ENCODE measurements at regions not wholly inside any gene's neighbourhood (a gene's known extent, or its start where the extent isn't known, plus 50 kb on each side); places are given as distances from the start of the nearest gene placed in this dataset.

GRCh38 chr9:28155067-28155466 lies 581.8 kb upstream of the C9orf72 start:
- TF ChIP-seq CTCF (IDR thresholded peaks at IDR 0.05; ENCODE audit: partially characterized antibody, unreplicated experiment): no peak
- peaks cover 3% of the 10 kb centered on the region for H3K27me3 Mint-ChIP-seq (ENCODE audit: unreplicated experiment)
- no peak for DNase-seq
- no peak overlapping the region for H3K4me3 Mint-ChIP-seq (ENCODE audit: unreplicated experiment)
- peaks cover 10% of the 10 kb centered on the region for H3K9me3 Mint-ChIP-seq (ENCODE audit: unreplicated experiment)
- H3K4me1 Mint-ChIP-seq (ENCODE audit: low read depth, unreplicated experiment): no peaks in the 10 kb centered on the region
- H3K27ac Mint-ChIP-seq (ENCODE audit: unreplicated experiment): no peak overlapping the region
- H3K36me3 Mint-ChIP-seq (ENCODE audit: unreplicated experiment): peaks cover 5% of the 10 kb centered on the region

GRCh38 chr9:28155671-28156070 lies 582.4 kb upstream of the C9orf72 start:
- no peak overlapping the region for H3K27ac Mint-ChIP-seq (ENCODE audit: unreplicated experiment)
- no peaks in the 10 kb centered on the region for H3K27me3 Mint-ChIP-seq (ENCODE audit: unreplicated experiment)
- H3K36me3 Mint-ChIP-seq (ENCODE audit: unreplicated experiment): peaks cover 5% of the 10 kb centered on the region
- H3K4me3 Mint-ChIP-seq (ENCODE audit: unreplicated experiment): no peak overlapping the region
- peaks cover 5% of the 10 kb centered on the region for H3K9me3 Mint-ChIP-seq (ENCODE audit: unreplicated experiment)
- no peak for DNase-seq
- H3K4me1 Mint-ChIP-seq (ENCODE audit: low read depth, unreplicated experiment): no peaks in the 10 kb centered on the region
- no peak for TF ChIP-seq CTCF (IDR thresholded peaks at IDR 0.05; ENCODE audit: partially characterized antibody, unreplicated experiment)

DNA sequence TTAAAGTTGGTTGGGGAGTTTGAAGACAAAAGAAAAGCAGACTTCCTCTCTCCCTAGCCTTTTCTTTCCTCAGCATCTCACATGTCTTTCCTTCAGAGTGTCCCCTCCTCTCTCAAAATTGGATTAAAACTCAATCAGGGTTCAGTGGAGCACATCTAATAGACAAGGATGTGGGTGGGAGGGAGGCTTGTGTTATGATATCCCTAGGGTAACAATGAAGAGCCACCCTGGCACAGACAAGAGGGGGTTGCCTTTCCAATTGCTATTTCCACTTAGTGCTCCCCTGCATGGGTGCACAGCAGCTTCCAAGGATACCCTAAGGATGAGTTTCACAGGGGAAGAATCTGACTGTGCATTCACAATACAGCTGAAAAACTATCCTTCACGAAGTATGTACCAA lies 585.2 kb upstream of the C9orf72 start:
- Mint-ChIP-seq H3K27ac (ENCODE audit: unreplicated experiment) (no peak overlapping the region), H3K36me3 (ENCODE audit: unreplicated experiment) (peaks cover 5% of the 10 kb centered on the region), H3K4me3 (ENCODE audit: unreplicated experiment) (no peak overlapping the region), H3K27me3 (ENCODE audit: unreplicated experiment) (no peaks in the 10 kb centered on the region), H3K4me1 (ENCODE audit: low read depth, unreplicated experiment) (no peaks in the 10 kb centered on the region), H3K9me3 (ENCODE audit: unreplicated experiment) (peaks cover 3% of the 10 kb centered on the region)
- no peak for DNase-seq
- TF ChIP-seq CTCF (IDR thresholded peaks at IDR 0.05; ENCODE audit: partially characterized antibody, unreplicated experiment): no peak

DNA sequence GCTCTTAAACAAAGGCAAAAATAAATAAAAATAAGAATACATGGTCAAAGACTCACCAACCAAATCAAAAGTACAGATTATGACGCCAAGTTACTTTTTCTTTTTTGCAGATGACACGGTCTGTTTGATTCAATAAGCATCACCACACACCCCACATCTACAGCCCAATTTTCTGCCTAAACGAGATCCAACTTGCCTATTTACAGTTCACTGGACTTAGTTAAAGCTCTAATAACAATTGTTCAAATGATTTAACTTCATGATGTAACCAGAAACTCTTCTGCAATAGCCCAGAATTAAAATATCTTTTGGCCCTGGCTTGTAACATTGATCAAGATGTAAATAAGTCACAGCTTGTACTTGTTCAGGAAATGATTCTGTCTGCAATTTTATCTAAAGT lies 590.3 kb upstream of the C9orf72 start:
- H3K9me3 Mint-ChIP-seq (ENCODE audit: unreplicated experiment): no peaks in the 10 kb centered on the region

GRCh38 chr9:28166179-28166578 lies 592.9 kb upstream of the C9orf72 start:
- Mint-ChIP-seq H3K9me3 (ENCODE audit: unreplicated experiment) (no peaks in the 10 kb centered on the region), H3K36me3 (ENCODE audit: unreplicated experiment) (no peaks in the 10 kb centered on the region), H3K27me3 (ENCODE audit: unreplicated experiment) (no peaks in the 10 kb centered on the region), H3K4me1 (ENCODE audit: low read depth, unreplicated experiment) (no peaks in the 10 kb centered on the region), H3K27ac (ENCODE audit: unreplicated experiment) (no peak overlapping the region), H3K4me3 (ENCODE audit: unreplicated experiment) (no peak overlapping the region)
- TF ChIP-seq CTCF (IDR thresholded peaks at IDR 0.05; ENCODE audit: partially characterized antibody, unreplicated experiment): no peak
- no peak for DNase-seq

More for the DNA sequence above, 590.3 kb upstream of the C9orf72 start:
- no peak for TF ChIP-seq CTCF (IDR thresholded peaks at IDR 0.05; ENCODE audit: partially characterized antibody, unreplicated experiment)
- H3K4me3 Mint-ChIP-seq (ENCODE audit: unreplicated experiment): no peak overlapping the region
- no peaks in the 10 kb centered on the region for H3K4me1 Mint-ChIP-seq (ENCODE audit: low read depth, unreplicated experiment)
- H3K36me3 Mint-ChIP-seq (ENCODE audit: unreplicated experiment): no peaks in the 10 kb centered on the region
- no peaks in the 10 kb centered on the region for H3K27me3 Mint-ChIP-seq (ENCODE audit: unreplicated experiment)
- no peak overlapping the region for H3K27ac Mint-ChIP-seq (ENCODE audit: unreplicated experiment)
- DNase-seq: no peak
